Gastroesophageal sphincter (tissue), 2 donors: ENCODE measurements at regions not wholly inside any gene's neighbourhood (a gene's known extent, or its start where the extent isn't known, plus 50 kb on each side); places are given as distances from the start of the nearest gene placed in this dataset.

ENCODE experiments used
- EP300 ChIP-seq: sonication (generic); formaldehyde crosslinking; IDR thresholded peaks from one replicate; pipeline ENCODE4 v1.6.1; 2017; ENCODE audit warnings: antibody characterized with exemption, mild to moderate bottlenecking
- POLR2A ChIP-seq, 2 donors: fragments of 450-650 bp; IDR thresholded peaks; one replicate each; pipeline ENCODE4 v1.6.1; 2017; ENCODE audit warnings: antibody characterized with exemption in 2 of 2, mild to moderate bottlenecking in 2 of 2, moderate library complexity in 1 of 2

DNA sequence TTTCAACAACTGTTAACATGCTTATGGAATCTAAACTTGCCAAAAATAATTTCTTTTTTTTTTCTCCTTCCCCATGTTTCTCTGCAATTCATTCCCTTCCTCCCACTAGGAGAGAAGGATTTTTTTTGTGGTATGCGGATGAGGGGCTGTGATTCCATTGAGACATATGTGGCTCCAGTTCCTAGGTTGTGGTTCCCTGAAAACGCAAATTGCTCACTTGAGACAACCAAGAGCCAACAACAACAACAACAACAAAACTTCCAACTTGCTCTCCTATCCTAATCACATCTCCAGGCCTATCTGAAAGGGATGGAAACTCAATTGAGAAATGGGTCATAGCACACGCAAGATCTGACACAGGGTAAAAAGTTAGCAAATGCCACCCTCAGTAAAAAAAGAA, 406.5 kb upstream of the TGFBR2 start:
- no peak for TF ChIP-seq POLR2A (IDR thresholded peaks at IDR 0.05)
- TF ChIP-seq EP300 = no peak
